Activated CD4-positive, alpha-beta memory T cell treated with anti-CD3 and anti-CD28 coated beads, Interleukin-2, amount 10 ng/mL, durations not matched to agents 7 days and 5 days (primary cell): ENCODE measurements at regions not wholly inside any gene's neighbourhood (a gene's known extent, or its start where the extent isn't known, plus 50 kb on each side); places are given as distances from the start of the nearest gene placed in this dataset.
"Not testable (repeated sequence)": the region's sequence is repeated elsewhere in the genome, so short reads cannot be mapped to it uniquely, and the experiment has no call there.

Experiments used
- CTCF ChIA-PET: fragments of 350-600 bp; sonication (Branson Sonifier 250); formaldehyde crosslinking; loops from one replicate; lab custom pipeline; 2021; ENCODE audit warnings: antibody characterized with exemption, inconsistent platforms; lab: Charles Lee
- POLR2A ChIA-PET: fragments of 350-600 bp; sonication (Branson Sonifier 250); formaldehyde crosslinking; loops from one replicate; lab custom pipeline; 2021; ENCODE audit warnings: antibody characterized with exemption; lab: Charles Lee
- DNase-seq: peaks from one replicate; pipeline ENCODE4 v3.0.0-alpha.2; 2020
- H3K27ac Mint-ChIP-seq: one replicate; pipeline ENCODE4 v1.8.0; 2021; ENCODE audit warnings: mild to moderate bottlenecking, mixed read lengths
- H3K27me3 Mint-ChIP-seq: one replicate; pipeline ENCODE4 v1.8.0; 2021; ENCODE audit warnings: mixed read lengths
- H3K36me3 Mint-ChIP-seq: one replicate; pipeline ENCODE4 v1.8.0; 2021; ENCODE audit warnings: low read depth, mixed read lengths
- H3K4me1 Mint-ChIP-seq: one replicate; pipeline ENCODE4 v1.8.0; 2021; ENCODE audit warnings: mixed read lengths
- H3K4me3 Mint-ChIP-seq: one replicate; pipeline ENCODE4 v1.8.0; 2021; ENCODE audit warnings: mild to moderate bottlenecking, mixed read lengths
- H3K9me3 Mint-ChIP-seq: one replicate; pipeline ENCODE4 v1.8.0; 2021; ENCODE audit warnings: mixed read lengths

DNA sequence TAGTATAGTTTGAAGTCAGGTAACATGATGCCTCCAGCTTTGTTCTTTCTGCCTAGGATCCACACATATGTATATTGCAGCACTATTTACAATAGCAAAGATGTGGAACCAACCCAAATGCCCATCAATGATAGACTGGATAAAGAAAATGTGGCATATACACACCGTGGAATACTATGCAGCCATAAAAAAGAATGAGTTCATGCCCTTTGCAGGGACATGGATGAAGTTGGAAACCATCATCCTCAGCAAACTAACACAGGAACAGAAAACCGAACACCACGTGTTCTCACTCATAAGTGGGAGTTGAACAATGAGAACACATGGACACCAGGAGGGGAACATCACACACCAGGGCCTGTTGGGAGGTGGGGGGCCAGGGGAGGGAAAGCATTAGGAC is 1111.5 kb downstream of the BRD1 start:
- H3K4me3 Mint-ChIP-seq, H3K9me3 Mint-ChIP-seq, H3K27me3 Mint-ChIP-seq, H3K36me3 Mint-ChIP-seq, H3K4me1 Mint-ChIP-seq, H3K27ac Mint-ChIP-seq, POLR2A ChIA-PET, DNase-seq, CTCF ChIA-PET: not testable (repeated sequence)

DNA sequence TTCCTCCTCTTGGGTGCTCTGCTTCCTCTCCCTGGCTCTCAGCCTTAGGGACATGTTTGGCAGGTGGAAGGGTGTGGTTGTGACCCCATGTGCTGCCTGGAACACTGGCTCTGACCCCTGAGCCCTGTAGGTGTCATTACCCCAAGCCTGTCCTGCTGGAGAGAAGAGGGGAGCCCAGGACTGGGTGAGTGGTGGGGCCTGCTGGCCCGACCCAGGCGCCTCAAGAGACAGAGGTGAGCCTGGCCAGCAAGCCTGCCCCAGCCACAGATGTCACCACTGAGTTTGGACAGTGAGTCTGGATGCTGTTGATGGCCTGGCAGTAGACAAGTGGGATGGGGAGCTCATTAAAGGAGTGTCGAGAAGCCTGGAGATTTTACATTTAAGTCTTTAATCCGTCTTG is 1112.2 kb downstream of the BRD1 start:
- Mint-ChIP-seq H3K27me3 (no peaks in the 10 kb centered on the region), H3K9me3 (no peaks in the 10 kb centered on the region), H3K4me1 (no peaks in the 10 kb centered on the region), H3K36me3 (no peaks in the 10 kb centered on the region), H3K27ac (no peak overlapping the region), H3K4me3 (no peak overlapping the region)
- POLR2A ChIA-PET, result no interaction called here
- DNase-seq, result no peak
- CTCF ChIA-PET, result no interaction called here

DNA sequence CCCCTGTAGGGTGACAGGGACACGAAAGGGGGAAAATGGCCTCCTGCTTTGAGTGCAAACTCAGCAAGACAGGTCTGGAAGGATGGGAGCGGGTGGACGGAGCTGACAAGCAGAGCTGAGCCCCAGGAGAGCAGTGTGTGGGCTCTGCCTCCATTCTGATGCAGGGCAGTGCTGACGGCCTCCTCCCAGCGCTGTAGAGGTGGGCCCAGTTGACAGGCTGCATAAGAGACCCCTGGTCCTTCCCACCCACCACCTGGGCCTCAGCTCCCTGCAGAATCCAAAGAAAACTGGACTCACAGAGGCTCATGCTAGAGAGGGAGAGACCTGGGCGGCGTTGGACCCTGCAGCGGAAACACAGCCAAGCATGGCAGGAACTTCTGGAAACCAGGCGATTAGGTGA is 1113.4 kb downstream of the BRD1 start:
- DNase-seq, result no peak
- CTCF ChIA-PET, result no interaction called here
- H3K36me3 Mint-ChIP-seq, result no peaks in the 10 kb centered on the region

DNA sequence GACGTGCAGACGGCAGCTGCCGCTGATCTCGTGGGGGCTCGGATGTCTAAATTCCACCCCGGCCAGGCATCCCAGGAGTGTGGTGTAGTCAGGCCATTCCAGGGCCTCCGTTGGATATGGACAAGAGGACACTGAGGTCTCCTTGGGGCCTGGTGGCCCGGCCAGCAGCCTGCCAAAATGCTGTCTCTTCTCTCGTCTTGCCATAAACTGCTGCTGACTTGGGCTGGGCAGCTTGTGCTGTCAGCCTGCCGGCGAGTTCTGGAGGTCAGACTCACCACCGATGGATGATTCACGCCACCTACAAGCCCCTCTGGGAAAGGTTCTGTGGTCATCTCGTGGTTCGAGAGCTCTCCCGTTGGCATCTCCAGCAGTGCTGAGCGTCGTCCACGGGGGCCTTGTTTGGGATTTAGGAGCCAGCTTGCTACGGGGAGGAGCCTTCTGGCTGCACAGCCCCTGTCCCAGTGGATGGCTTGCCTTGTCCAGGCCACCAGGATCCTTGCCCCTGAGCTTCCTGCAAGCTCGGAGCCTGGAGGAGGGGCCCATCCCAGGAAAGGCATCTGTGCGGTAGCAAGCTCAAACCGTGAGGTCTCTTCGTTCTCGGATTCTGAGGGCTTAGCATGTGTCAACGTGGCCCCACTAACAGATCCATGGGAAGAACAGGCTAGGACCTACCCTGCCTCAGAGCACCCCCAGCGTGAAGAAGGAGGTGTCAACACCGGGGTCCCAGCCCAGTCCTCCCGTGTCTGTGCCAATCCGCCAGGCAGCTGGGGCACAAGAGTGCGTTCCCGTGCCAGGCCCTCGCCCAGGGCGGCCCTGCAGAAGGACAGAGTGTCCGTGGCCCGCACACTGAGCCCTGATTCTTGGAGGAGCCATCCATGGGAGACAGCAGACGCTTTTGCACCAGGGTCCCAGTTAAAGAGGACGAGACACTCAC is 1114.1 kb downstream of the BRD1 start:
- no peaks in the 10 kb centered on the region for H3K27me3 Mint-ChIP-seq
- no peaks in the 10 kb centered on the region for H3K4me1 Mint-ChIP-seq
- ChIA-PET CTCF (no interaction called here), POLR2A (no interaction called here)
- H3K4me3 Mint-ChIP-seq, result no peak overlapping the region
- no peak overlapping the region for H3K27ac Mint-ChIP-seq
- no peaks in the 10 kb centered on the region for H3K9me3 Mint-ChIP-seq
- no peaks in the 10 kb centered on the region for H3K36me3 Mint-ChIP-seq
- DNase-seq, result no peak

More for the DNA sequence above, 1113.4 kb downstream of the BRD1 start:
- Mint-ChIP-seq H3K27ac (no peak overlapping the region), H3K9me3 (no peaks in the 10 kb centered on the region), H3K4me1 (no peaks in the 10 kb centered on the region), H3K27me3 (no peaks in the 10 kb centered on the region), H3K4me3 (no peak overlapping the region)
- POLR2A ChIA-PET, result no interaction called here

DNA sequence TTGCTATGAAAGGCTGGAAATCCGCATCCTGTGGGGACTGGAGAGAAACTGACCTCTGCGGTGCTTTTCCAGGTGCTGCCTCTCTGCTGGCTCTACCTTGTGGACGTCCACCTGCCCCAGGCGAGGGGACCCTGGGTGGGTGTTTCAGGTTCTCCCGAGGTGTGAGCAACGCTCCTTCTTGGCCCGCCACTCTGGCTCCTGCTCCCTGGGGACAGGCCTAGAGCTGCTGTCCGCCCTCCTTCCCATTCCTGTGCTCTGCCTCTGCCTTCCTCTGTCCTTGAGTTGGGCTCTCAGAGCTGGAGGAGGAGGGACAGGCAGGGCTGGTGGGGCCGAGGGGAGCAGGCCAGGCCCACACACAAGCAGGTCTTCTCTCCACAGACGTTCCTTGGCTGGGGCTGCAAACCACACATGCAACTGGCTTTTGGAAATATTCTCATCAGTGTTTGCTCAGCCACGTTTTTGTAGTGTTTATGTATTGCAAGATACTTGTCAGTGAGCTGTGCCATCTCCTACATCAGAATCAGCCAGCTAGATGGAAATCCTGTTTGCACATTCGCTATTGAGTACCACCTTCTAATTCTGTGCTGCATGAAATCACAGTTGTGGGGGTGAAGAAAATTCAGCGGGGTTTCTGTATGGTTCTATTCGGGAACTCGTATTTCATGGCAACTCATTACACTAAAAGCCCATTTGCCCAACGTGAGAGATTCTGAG is 1115.0 kb downstream of the BRD1 start:
- Mint-ChIP-seq H3K27ac (no peak overlapping the region), H3K4me3 (no peak overlapping the region), H3K27me3 (no peaks in the 10 kb centered on the region), H3K9me3 (no peaks in the 10 kb centered on the region), H3K36me3 (no peaks in the 10 kb centered on the region), H3K4me1 (no peaks in the 10 kb centered on the region)
- ChIA-PET CTCF (no interaction called here), POLR2A (no interaction called here)
- no peak for DNase-seq

DNA sequence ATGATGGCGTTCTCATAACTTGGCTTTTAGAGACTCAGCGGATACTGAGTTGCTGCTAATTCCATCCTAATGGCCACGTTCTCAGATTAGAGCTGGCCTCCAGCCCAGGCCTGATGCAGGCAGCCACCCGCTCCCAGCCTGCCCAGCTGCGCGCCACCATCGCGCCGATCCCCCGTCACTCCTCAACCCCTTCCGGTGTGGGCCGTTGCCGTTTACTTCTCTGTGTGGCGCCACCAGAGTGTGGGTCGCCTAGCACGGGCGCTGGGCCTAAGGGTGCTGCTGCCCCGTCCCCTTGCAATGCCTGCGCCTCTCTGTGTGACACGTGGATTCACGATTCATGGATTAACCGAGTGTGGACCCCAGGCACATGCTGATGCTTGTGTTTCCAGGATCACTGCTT is 1116.0 kb downstream of the BRD1 start:
- CTCF ChIA-PET, result no interaction called here
- POLR2A ChIA-PET, result no interaction called here
- Mint-ChIP-seq H3K4me1 (no peaks in the 10 kb centered on the region), H3K36me3 (no peaks in the 10 kb centered on the region), H3K27ac (no peak overlapping the region), H3K4me3 (no peak overlapping the region), H3K9me3 (no peaks in the 10 kb centered on the region), H3K27me3 (no peaks in the 10 kb centered on the region)
- DNase-seq, result no peak

DNA sequence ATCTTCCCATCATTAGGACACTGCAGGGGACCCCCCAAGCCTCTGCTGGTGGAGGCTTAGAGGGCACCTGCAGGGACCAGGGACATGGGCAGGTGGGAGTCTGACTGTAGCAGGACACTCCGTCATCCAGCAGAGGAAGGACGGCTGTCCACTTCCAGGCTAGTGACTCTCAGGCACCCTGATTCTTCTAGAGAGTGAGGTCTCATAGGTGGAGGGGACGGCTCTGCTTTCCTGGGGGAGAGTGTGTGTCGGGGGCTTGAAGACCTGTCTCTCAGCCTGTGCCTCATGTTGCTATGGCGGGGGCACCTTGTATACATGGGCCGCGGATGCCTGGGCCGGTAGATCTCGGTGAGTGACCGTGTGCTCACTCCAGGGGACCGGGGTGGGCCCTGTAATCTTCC is 1116.6 kb downstream of the BRD1 start:
- no peak overlapping the region for H3K4me3 Mint-ChIP-seq
- DNase-seq, result no peak
- no peaks in the 10 kb centered on the region for H3K27me3 Mint-ChIP-seq
- ChIA-PET CTCF (no interaction called here), POLR2A (no interaction called here)
- H3K4me1 Mint-ChIP-seq, result no peaks in the 10 kb centered on the region
- H3K36me3 Mint-ChIP-seq, result no peaks in the 10 kb centered on the region
- no peaks in the 10 kb centered on the region for H3K9me3 Mint-ChIP-seq
- H3K27ac Mint-ChIP-seq, result no peak overlapping the region

DNA sequence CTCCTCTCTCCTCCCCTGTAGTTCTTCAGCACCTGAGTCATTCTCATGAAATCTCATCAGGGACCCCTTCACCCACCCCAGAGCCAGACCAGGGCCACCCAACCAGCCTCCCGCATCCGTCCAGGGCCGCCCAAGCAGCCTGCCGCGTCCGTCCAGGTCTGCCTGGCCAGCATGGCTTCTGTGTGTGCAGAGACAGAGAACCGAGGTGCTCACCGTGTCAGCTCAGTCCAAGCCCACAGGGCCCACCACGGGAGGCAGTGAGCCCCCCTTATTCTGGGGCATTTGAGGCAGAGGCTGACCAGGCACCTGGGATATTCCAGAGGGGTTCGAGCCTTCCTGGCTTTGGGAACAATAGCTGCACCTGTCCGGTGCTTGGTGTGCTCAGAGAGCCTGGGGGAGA is 1117.3 kb downstream of the BRD1 start:
- Mint-ChIP-seq H3K36me3 (no peaks in the 10 kb centered on the region), H3K4me1 (no peaks in the 10 kb centered on the region), H3K4me3 (no peak overlapping the region), H3K9me3 (no peaks in the 10 kb centered on the region), H3K27ac (no peak overlapping the region), H3K27me3 (no peaks in the 10 kb centered on the region)
- CTCF ChIA-PET, result no interaction called here
- DNase-seq, result no peak
- POLR2A ChIA-PET, result no interaction called here

DNA sequence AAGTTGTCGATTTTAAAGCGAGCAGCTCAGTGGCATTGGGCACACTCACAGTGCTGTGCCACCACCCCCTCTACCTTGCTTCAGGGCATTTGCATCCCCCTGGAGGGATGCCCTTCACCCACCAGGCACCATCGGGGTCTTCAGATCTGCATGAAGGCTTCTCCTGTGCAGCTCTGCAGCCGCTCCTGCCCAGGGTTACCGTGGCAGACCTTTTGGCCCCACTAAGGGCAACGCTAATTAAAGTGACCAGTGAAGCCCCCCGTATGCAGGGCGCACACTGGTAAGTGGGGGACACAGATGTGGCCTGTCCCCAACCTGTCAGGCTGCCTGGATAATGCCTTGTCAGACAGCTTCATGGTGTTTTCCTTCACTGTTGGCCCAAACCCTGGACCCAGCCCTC is 1117.7 kb downstream of the BRD1 start:
- no peak overlapping the region for H3K27ac Mint-ChIP-seq
- H3K9me3 Mint-ChIP-seq, result no peaks in the 10 kb centered on the region
- POLR2A ChIA-PET, result no interaction called here
- H3K36me3 Mint-ChIP-seq, result no peaks in the 10 kb centered on the region
- H3K4me3 Mint-ChIP-seq, result no peak overlapping the region
- DNase-seq, result no peak
- CTCF ChIA-PET, result no interaction called here
- no peaks in the 10 kb centered on the region for H3K4me1 Mint-ChIP-seq
- H3K27me3 Mint-ChIP-seq, result no peaks in the 10 kb centered on the region

DNA sequence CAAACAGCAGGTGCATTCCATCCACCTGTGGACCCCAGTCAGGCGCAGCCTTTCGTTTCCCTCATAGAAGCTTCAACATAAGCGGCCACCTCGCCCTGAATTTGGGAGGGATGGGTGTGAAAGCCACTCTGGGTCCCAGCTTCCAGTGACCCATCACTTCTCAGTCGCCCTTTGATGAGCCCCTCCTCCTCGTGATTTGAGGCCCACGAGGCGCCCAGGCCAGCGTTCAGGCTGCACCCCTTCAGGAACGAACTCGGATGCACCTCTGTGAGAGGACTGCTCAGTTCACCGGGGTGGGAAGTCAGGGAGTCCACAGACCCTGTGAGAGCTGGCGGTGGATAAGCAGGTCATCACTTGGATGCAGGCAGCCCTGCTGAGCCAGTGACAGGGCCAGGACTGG is 1118.2 kb downstream of the BRD1 start:
- Mint-ChIP-seq H3K27ac (no peak overlapping the region), H3K4me3 (no peak overlapping the region), H3K36me3 (no peaks in the 10 kb centered on the region), H3K9me3 (no peaks in the 10 kb centered on the region), H3K4me1 (no peaks in the 10 kb centered on the region), H3K27me3 (no peaks in the 10 kb centered on the region)
- DNase-seq, result no peak
- CTCF ChIA-PET, result no interaction called here
- POLR2A ChIA-PET, result no interaction called here

DNA sequence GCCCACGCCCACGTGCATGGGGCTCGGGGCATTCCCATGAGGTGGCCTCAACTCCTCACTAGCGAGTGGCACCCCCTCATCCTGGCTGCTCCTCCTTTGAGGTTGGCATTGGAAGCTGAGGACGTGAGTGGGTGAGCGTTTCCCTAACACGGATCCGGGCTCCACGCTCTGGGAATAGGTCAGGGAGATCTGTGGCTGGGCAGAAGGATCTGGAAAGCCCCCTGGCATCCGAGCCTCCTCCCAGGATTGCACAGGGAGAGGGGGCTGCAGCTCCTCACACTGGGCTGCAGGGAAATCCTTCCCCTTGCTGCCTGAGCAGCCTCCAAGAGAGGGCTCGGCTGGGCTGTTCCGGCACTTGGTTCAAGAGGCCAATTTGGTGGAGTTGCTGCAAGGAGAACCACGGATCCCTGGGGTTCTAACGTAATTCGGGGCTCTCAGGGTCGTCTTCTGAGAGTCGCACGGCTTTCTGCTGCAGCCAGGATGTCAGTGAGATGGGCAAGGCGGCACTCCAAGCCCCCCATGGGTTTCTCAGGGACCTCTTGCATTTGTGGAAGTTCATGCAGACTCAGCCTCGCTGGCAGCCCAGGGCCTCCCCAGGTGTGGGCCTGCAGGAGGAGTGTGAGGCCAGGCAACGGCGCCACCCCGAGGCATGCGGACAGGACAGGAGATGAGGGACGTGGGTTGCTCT is 1119.0 kb downstream of the BRD1 start:
- Mint-ChIP-seq H3K4me3 (no peak overlapping the region), H3K9me3 (no peaks in the 10 kb centered on the region), H3K27me3 (no peaks in the 10 kb centered on the region), H3K36me3 (no peaks in the 10 kb centered on the region), H3K4me1 (no peaks in the 10 kb centered on the region), H3K27ac (no peak overlapping the region)
- ChIA-PET CTCF (no interaction called here), POLR2A (no interaction called here)
- no peak for DNase-seq

DNA sequence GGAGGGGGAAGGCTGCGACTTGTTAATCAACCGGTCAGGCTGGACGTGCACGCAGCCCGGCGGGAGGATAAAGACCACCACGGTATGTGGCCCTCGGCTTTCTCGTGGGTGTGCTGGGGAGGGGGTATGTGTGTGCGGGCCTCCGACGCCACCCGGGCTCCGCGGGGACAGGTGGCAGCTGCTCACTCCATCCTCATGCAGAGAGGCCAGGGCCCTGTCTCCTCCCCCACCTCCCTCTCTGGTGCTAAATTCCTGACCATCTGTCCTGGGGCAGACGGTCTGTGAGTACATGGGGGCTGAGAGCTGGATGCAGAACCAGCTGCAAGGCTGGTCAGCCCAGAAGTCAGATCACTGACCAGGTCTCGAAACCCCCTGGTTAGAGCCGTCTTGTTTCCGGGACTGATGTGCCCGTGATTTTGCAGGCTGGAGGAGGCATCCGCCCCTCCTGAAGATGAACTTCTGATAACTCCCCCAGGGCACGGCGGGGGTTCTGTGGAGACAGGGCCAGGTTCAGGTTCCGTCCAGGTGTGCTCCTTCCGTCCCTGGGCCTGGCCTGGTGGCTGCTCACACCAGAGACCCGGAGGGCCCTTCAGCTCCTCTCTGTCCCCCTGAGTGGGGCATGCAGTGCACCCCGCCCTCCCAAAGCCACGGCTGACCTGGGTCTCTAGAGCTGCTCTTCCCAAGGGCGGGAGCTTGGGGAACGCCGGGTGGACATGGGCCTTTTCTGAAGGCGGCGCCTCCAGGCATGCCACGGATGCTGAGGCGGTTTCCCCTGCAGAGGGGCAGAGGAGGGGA is 1119.7 kb downstream of the BRD1 start:
- H3K27me3 Mint-ChIP-seq, result no peaks in the 10 kb centered on the region
- H3K4me3 Mint-ChIP-seq, result no peak overlapping the region
- POLR2A ChIA-PET, result no interaction called here
- no peak overlapping the region for H3K27ac Mint-ChIP-seq
- DNase-seq, result no peak
- H3K4me1 Mint-ChIP-seq, result no peaks in the 10 kb centered on the region
- H3K36me3 Mint-ChIP-seq, result no peaks in the 10 kb centered on the region
- CTCF ChIA-PET, result no interaction called here
- no peaks in the 10 kb centered on the region for H3K9me3 Mint-ChIP-seq
